DOHH2 (cell line): ENCODE measurements at regions not wholly inside any gene's neighbourhood (a gene's known extent, or its start where the extent isn't known, plus 50 kb on each side); places are given as distances from the start of the nearest gene placed in this dataset.

Experiments used
- H3F3A ChIP-seq: fragments of 200-600 bp; sonication (generic), shearing (Covaris generic); 2 replicates; pipeline ENCODE4 v1.6.0; 2016; ENCODE audit warnings: antibody characterized with exemption, mild to moderate bottlenecking; ENCODE audit not compliant: control insufficient read depth, insufficient read depth
- H3K27ac ChIP-seq: fragments of 200-600 bp; sonication (generic); 2 replicates; pipeline ENCODE4 v1.5.1; 2014; ENCODE audit warnings: low read depth, mild to moderate bottlenecking, low read length, moderate library complexity
- H3K27me3 ChIP-seq: fragments of 200-600 bp; sonication (generic); 2 replicates; pipeline ENCODE4 v1.6.1; 2014; ENCODE audit warnings: mild to moderate bottlenecking, low read length, mixed read lengths; ENCODE audit not compliant: control insufficient read depth
- H3K36me3 ChIP-seq: fragments of 200-600 bp; sonication (generic); 2 replicates; pipeline ENCODE4 v1.6.1; 2014; ENCODE audit warnings: mild to moderate bottlenecking, low read length, moderate library complexity, mixed read lengths; ENCODE audit not compliant: control insufficient read depth
- H3K4me1 ChIP-seq: fragments of 200-600 bp; sonication (generic); 2 replicates; pipeline ENCODE4 v1.6.1; 2014; ENCODE audit warnings: mild to moderate bottlenecking, low read length, mixed read lengths; ENCODE audit not compliant: control insufficient read depth
- H3K4me2 ChIP-seq: fragments of 200-600 bp; sonication (generic); 2 replicates; pipeline ENCODE4 v1.6.0; 2014; ENCODE audit warnings: mild to moderate bottlenecking, low read length, moderate library complexity
- H3K4me3 ChIP-seq: fragments of 200-600 bp; sonication (generic); 2 replicates; pipeline ENCODE4 v1.5.1; 2014; ENCODE audit warnings: mild to moderate bottlenecking, low read length, mixed read lengths
- H3K79me2 ChIP-seq: fragments of 200-600 bp; sonication (generic); 2 replicates; pipeline ENCODE4 v1.6.1; 2014; ENCODE audit warnings: mild to moderate bottlenecking, low read length, mixed read lengths; ENCODE audit not compliant: control insufficient read depth
- H3K9me2 ChIP-seq: fragments of 200-600 bp; sonication (generic); replicated peaks from 2 replicates; pipeline ENCODE4 v1.6.1; 2014; ENCODE audit warnings: mild to moderate bottlenecking, low read length, mixed read lengths; ENCODE audit not compliant: control insufficient read depth
- H3K9me3 ChIP-seq: fragments of 200-600 bp; sonication (generic); 2 replicates; pipeline ENCODE4 v1.6.1; 2014; ENCODE audit warnings: antibody characterized with exemption, low read length, mixed read lengths; ENCODE audit not compliant: control insufficient read depth, insufficient read depth
- H4K20me1 ChIP-seq: fragments of 200-600 bp; sonication (generic); 2 replicates; pipeline ENCODE4 v1.6.0; 2014; ENCODE audit warnings: low read depth, mild to moderate bottlenecking, antibody characterized with exemption, low read length, moderate library complexity; ENCODE audit not compliant: control insufficient read depth, insufficient read depth
- CTCF ChIP-seq: fragments of 200-600 bp; sonication (generic); IDR thresholded peaks from one replicate; pipeline ENCODE4 v1.5.1; 2014; ENCODE audit warnings: antibody characterized with exemption, mild to moderate bottlenecking, low read depth, low read length; ENCODE audit not compliant: poor library complexity, severe bottlenecking
- EZH2phosphoT487 ChIP-seq: fragments of 200-600 bp; sonication (generic); IDR thresholded peaks from 2 replicates; pipeline ENCODE4 v1.6.1; 2017; ENCODE audit warnings: borderline replicate concordance, mild to moderate bottlenecking, antibody characterized with exemption, low read length, moderate library complexity, mixed read lengths

GRCh38 chr3:66615643-66616301, 115.0 kb upstream of the LRIG1 start:
- no peak overlapping the region for H3K4me3 ChIP-seq
- H3K27ac ChIP-seq = no peak overlapping the region
- no peaks in the 10 kb centered on the region for H3K27me3 ChIP-seq
- no peaks in the 10 kb centered on the region for H3K79me2 ChIP-seq
- H3K4me2 ChIP-seq = no peak overlapping the region
- no peaks in the 10 kb centered on the region for H4K20me1 ChIP-seq
- TF ChIP-seq CTCF = no peak
- no peak for TF ChIP-seq EZH2phosphoT487
- no peaks in the 10 kb centered on the region for H3K9me2 ChIP-seq
- H3K9me3 ChIP-seq = no peaks in the 10 kb centered on the region
- no peaks in the 10 kb centered on the region for H3K36me3 ChIP-seq
- no peaks in the 10 kb centered on the region for H3F3A ChIP-seq
- no peaks in the 10 kb centered on the region for H3K4me1 ChIP-seq

DNA sequence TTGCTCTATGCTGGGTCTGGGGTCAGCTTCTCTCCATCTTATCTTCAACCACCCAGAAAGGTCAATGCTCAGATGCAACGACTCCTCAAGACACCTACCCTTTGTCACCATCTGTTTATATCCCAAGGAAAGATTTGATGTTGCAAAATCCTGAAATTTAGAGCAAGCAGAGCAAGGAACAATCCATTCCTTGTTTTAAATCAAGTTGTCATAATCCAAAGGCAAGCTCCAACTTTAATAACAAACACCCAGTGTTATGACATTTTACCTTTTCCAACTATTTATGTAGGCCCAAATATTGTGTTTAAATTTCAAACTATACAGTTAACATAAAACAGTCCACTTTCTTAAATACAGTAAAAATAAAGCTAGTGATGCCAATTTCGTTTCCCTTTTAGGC, 116.5 kb upstream of the LRIG1 start:
- TF ChIP-seq CTCF (no peak), EZH2phosphoT487 (no peak)
- Histone ChIP-seq H3K9me3 (no peaks in the 10 kb centered on the region), H3K79me2 (no peaks in the 10 kb centered on the region), H3K4me2 (no peak overlapping the region), H3K36me3 (no peaks in the 10 kb centered on the region), H3K27me3 (no peaks in the 10 kb centered on the region), H3K9me2 (no peaks in the 10 kb centered on the region), H3K27ac (no peak overlapping the region), H4K20me1 (no peaks in the 10 kb centered on the region), H3K4me1 (no peaks in the 10 kb centered on the region), H3K4me3 (no peak overlapping the region), H3F3A (no peaks in the 10 kb centered on the region)

DNA sequence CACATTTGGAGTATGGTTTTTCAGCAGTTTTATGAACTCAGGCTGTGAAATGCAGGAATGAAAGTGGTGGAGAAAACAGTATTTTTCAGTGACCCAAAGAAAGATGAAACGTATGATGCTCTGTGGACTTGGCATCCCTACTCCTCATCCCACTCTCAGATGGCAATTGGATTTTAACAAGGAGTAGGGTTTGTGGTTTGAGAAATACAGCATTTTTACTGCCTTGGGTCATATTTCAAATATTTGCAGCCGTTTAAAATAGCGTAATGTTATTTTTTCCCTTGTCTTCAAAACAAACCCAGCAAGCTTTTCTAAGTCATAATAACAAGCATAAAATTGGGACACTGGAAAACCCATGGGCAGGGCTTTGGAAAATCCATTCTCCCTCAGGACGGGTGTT, 117.2 kb upstream of the LRIG1 start:
- no peaks in the 10 kb centered on the region for H3K36me3 ChIP-seq
- no peaks in the 10 kb centered on the region for H3K9me3 ChIP-seq
- H3K4me3 ChIP-seq = no peak overlapping the region
- no peaks in the 10 kb centered on the region for H3K79me2 ChIP-seq
- no peaks in the 10 kb centered on the region for H3F3A ChIP-seq
- H3K9me2 ChIP-seq = no peaks in the 10 kb centered on the region
- no peaks in the 10 kb centered on the region for H4K20me1 ChIP-seq
- no peaks in the 10 kb centered on the region for H3K27me3 ChIP-seq
- TF ChIP-seq EZH2phosphoT487 (no peak), CTCF (no peak)
- H3K4me2 ChIP-seq = no peak overlapping the region
- H3K4me1 ChIP-seq = no peaks in the 10 kb centered on the region
- no peak overlapping the region for H3K27ac ChIP-seq
